ENCODE measurements at regions not wholly inside any gene's neighbourhood (a gene's known extent, or its start where the extent isn't known, plus 50 kb on each side); places are given as distances from the start of the nearest gene placed in this dataset.

DNA sequence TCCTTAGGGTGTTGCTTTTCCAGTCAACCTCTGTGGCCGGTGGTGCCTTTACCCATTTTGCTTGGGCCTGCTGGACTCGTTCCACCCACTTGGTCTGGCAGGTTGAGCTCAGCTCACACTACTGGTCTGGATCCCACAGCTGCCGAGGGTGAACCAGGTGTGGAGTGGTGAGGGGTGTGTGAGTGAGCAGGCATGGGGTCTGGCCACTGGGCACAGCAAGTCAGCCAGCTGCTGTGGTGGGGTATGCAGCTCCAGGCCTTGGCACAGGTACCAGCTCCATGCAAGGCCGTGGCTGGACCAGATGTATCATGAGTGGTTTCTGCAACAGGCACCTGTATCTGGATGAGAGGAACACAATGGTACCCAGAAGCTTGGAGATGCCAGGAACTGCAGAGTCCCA lies 277.6 kb upstream of the KLHL1 start:
- TF ChIP-seq, protein P1, sequence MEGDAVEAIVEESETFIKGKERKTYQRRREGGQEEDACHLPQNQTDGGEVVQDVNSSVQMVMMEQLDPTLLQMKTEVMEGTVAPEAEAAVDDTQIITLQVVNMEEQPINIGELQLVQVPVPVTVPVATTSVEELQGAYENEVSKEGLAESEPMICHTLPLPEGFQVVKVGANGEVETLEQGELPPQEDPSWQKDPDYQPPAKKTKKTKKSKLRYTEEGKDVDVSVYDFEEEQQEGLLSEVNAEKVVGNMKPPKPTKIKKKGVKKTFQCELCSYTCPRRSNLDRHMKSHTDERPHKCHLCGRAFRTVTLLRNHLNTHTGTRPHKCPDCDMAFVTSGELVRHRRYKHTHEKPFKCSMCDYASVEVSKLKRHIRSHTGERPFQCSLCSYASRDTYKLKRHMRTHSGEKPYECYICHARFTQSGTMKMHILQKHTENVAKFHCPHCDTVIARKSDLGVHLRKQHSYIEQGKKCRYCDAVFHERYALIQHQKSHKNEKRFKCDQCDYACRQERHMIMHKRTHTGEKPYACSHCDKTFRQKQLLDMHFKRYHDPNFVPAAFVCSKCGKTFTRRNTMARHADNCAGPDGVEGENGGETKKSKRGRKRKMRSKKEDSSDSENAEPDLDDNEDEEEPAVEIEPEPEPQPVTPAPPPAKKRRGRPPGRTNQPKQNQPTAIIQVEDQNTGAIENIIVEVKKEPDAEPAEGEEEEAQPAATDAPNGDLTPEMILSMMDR (IDR thresholded peaks at IDR 0.05; ENCODE audit: poor library complexity) = no peak
- TF ChIP-seq EZH2 (IDR thresholded peaks at IDR 0.05; ENCODE audit: borderline replicate concordance) = no peak
- TF ChIP-seq EZH2phosphoT487 (IDR thresholded peaks at IDR 0.05; ENCODE audit: low read depth, severe bottlenecking, unreplicated experiment) = no peak

Measured in hepatocyte (in vitro differentiated cells).